Limb (tissue), 2 donors: ENCODE measurements at regions not wholly inside any gene's neighbourhood (a gene's known extent, or its start where the extent isn't known, plus 50 kb on each side); places are given as distances from the start of the nearest gene placed in this dataset.
"Not testable (repeated sequence)": the region's sequence is repeated elsewhere in the genome, so short reads cannot be mapped to it uniquely, and the experiment has no call there.

Source experiments
- DNase-seq, 2 donors: peaks; one replicate each; pipeline ENCODE4 v3.0.0-alpha.2; 2016; ENCODE audit errors: extremely low spot score in 2 of 2

DNA sequence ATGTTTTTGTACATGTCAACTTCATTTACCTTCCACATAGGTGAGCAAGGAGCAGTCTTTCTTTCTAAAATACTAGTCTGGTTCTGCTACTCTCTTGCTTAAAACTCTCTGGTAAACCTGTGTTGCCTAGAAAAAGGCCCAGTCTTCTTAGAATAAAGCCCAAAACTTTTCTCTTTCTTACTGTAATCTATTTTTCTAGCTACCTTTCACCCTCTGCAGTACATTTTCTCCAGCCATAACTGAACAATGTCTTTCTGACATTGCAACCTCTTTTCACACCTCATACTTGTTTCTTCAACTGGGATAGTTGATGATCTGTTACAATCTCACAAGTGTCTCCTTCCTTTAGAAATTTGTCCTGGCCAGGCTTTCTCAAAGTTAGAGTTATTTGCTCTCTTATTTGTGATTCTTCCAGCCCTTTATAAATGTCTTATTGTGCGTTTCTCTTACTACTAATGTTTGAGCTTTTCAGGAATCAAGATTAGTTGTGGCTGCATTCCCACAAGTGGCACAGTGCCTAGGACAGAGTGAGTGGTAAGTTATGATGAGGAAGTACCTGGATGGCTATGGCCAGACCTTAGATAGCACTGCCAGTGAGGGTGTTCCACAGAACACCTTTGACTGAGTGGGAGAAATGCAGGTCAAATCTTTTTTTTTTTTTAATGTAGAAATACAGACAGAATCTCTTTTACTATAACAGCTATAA is 313.4 kb upstream of the SATB1 start:
- DNase-seq = no peak

DNA sequence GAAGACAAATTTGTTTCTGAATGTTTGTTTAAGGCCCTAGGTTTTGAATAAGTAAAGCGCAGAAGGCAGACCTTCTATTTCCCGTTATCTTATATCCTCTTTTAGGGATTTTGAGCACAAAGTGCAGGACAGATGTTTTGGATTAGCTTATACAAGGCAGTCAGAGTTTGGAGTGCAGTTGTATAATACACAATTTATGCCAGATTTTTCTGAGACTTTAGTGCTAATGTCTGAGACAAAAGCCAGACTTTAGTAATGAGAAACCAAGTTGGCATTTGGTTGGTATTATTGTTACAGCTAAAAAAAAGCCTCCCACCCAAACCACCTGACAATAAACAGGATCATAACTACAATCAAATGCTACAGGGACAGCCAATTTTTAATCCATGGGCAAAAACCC is 309.9 kb upstream of the SATB1 start:
- DNase-seq = peak in 1 of 2 donors; percentile 72

- DNase-seq = no peak
These were observed 309.2 kb upstream of the SATB1 start for GRCh38 chr3:18734309-18734708.

- no peak for DNase-seq
These were observed 307.3 kb upstream of the SATB1 start for GRCh38 chr3:18732474-18732873.

GRCh38 chr3:18730491-18730890 is 305.4 kb upstream of the SATB1 start:
- DNase-seq = no peak

- no peak for DNase-seq
These were observed 304.5 kb upstream of the SATB1 start for GRCh38 chr3:18729671-18730070.

- peak in 1 of 2 donors; percentile 3 for DNase-seq
These were observed 300.7 kb upstream of the SATB1 start for GRCh38 chr3:18725668-18726407.

DNA sequence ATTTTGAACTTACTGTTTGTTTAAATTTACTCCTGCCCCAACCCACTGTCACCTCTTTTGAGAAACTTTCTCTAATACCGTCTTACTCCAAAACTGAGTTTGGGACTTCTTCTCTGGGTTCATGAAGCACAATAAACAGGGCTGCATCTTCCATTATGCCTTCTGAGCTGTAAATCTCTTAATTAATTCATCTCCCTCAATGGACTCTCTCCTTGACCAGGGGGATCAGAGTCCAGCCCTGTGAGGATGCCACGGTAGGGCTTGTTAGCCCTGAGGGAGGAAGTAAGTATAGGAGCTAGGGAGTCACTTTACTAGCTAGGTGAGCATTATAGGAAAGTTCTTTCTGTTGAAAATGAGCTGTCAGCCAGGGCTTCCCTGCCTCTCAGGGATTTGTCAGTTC is 299.3 kb upstream of the SATB1 start:
- no peak for DNase-seq

DNA sequence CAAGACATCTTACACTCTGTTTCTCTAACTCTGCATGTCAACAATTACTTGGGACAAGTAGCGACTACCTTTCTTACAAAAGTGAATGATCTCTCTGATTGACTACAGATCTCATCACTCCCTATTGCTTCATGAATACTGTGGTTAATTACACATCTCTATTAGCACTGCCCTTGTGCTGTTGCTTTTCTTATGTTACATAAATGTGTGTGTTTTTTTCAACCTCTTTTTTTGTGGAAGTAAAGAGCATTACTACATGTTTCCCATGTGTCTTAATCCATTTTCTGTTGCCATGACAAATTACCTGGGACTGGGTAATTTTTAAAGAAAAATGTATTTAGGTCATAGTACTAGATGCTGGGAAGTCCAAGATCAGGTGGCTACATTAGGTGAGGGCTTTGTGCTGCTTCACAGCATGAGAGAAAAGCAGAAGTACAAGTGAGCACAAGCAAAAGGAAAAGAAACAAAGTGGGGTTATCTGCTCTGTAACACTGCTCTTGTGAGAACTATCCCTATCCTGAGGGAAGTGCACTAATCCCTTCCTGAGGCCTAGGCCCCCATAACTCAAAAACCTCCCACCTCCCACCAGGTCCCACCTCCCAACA is 298.2 kb upstream of the SATB1 start:
- DNase-seq = no peak

GRCh38 chr3:18720543-18720942 is 295.4 kb upstream of the SATB1 start:
- DNase-seq = no peak

DNA sequence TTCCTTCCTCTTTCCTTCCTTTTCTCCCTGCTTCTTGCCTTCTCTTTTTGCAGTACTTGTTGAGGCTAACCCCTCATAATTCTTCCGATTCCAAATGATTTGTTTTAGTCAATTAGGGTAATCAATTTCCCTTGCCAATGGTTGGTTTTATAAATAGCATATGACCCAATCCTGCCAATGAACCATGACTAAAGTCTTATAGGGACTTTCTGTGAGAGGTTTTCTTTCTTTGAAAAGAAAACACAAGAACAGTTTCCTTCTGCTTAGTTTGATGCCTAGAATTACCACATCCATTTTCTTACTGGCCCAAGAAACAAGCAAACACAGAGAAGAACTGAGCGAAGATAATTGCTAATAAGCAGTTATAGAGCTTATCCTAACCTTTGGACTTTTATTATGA is 292.5 kb upstream of the SATB1 start:
- DNase-seq = no peak

GRCh38 chr3:18716821-18717220 is 291.7 kb upstream of the SATB1 start:
- DNase-seq = no peak

- DNase-seq = no peak
These were observed 291.0 kb upstream of the SATB1 start for GRCh38 chr3:18716101-18716500.

DNA sequence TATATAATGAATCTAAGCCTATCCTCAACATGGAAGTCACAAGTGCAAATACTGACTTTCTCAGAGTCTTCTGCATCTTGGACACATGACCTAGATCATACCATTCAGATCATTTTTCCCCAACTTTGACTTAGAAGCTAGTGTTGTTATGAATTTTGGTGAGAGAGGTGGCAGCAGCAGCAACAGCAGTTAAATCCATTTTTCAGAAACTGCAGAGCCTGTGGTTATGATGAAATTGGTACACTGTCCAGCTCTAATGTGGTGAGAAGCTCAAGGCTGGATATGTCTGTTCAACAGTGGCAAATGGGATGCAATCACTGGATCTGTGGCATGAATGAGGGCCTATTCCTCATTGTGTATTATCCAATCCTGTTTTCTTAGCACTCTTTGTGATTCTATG is 290.1 kb upstream of the SATB1 start:
- no peak for DNase-seq

DNA sequence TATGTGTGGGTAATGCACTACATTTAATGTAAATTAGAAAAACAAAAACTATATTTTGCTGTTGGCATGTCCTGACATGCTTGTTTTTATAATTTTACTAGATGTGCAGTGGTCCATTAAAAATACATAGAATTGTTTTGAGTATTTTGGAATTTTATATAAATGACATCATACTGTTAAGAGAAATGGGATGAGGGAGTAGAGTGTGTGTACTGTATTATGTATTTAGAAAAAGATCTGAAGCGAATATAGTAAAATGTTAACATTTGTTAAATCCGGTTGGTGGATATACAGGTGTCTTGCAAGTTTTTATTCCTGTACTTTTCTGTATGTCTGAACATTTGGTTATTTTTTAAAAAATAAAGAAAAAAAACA is 288.4 kb upstream of the SATB1 start:
- no peak for DNase-seq

- no peak for DNase-seq
These were observed 287.8 kb upstream of the SATB1 start for GRCh38 chr3:18712713-18713576.

DNA sequence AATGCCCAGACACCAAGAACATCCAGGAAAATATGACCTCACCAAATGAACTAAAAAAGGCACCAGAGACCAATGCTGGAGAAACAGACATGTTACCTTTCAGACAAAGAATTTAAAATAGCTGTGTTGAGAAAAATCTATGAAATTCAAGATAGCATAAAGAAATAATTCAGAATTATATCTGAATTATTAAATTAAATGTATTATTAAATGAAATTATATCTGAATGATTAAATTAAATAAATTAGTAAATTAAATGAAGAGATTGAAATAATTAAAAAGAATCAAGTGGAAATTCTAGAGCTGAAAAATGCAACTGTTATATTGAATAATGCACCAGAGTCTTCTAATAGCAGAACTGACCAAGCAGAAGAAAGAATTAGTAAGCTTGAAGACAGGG is 279.2 kb upstream of the SATB1 start:
- no peak for DNase-seq

GRCh38 chr3:18703798-18704197 is 278.7 kb upstream of the SATB1 start:
- no peak for DNase-seq

DNA sequence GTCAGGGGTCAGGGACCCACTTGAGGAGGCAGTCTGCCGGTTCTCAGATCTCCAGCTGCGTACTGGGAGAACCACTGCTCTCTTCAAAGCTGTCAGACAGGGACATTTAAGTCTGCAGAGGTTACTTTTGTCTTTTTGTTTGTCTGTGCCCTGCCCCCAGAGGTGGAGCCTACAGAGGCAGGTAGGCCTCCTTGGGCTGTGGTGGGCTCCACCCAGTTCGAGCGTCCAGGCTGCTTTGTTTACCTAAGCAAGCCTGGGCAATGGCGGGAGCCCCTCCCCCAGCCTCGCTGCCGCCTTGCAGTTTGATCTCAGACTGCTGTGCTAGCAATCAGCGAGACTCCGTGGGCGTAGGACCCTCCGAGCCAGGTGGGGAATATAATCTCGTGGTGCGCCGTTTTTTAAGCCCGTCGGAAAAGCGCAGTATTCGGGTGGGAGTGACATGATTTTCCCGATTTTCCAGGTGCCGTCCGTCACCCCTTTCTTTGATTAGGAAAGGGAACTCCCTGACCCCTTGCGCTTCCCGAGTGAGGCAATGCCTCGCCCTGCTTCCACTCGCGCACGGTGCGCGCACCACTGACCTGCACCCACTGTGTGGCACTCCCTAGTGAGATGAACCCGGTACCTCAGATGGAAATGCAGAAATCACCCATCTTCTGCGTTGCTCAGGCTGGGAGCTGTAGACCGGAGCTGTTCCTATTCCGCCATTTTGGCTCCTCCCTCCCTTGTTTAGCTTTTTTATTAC is 268.6 kb upstream of the SATB1 start:
- DNase-seq = not testable (repeated sequence)

GRCh38 chr3:18687286-18687685 is 262.1 kb upstream of the SATB1 start:
- no peak for DNase-seq

DNA sequence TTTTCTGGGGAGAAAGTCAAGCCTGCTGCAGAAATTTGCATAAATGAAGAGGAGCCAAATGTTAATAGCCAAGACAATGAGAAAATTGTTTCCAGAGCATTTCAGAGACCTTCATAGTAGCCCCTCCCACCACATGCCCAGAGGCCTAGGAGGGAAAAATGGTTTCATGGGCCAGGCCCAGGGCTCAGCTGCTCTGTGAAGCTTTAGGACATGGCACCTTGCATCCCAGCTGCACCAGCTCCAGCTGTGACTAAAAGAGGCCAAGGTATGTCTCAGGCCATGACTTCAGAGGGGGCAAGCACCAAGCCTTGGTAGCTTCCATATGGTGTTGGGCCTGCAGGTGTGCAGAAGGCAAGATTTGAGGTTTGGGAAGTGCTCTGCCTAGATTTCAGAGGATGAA is 258.8 kb upstream of the SATB1 start:
- DNase-seq = no peak
